ENCODE measurements at regions not wholly inside any gene's neighbourhood (a gene's known extent, or its start where the extent isn't known, plus 50 kb on each side); places are given as distances from the start of the nearest gene placed in this dataset.

GRCh38 chr10:10110844-10111490, 906.7 kb upstream of the CELF2 start:
- TF ChIP-seq CTCF (IDR thresholded peaks at IDR 0.05; ENCODE audit: poor library complexity): no peak
- no peak for TF ChIP-seq EZH2phosphoT487 (IDR thresholded peaks at IDR 0.05; ENCODE audit: low read depth, severe bottlenecking, unreplicated experiment)
- no peak for TF ChIP-seq EZH2 (IDR thresholded peaks at IDR 0.05; ENCODE audit: borderline replicate concordance)
